Amygdala (tissue), 56 donors: ENCODE measurements at regions not wholly inside any gene's neighbourhood (a gene's known extent, or its start where the extent isn't known, plus 50 kb on each side); places are given as distances from the start of the nearest gene placed in this dataset.
"Not testable (repeated sequence)": the region's sequence is repeated elsewhere in the genome, so short reads cannot be mapped to it uniquely, and the experiment has no call there.

Experiments used
- DNase-seq, 56 donors: peaks; one replicate each; lab custom pipeline; 2025; lab: John Stamatoyannopoulos, UW

GRCh38 chr15:58321034-58321433 lies 110.8 kb upstream of the LIPC start:
- DNase-seq: no peak

- DNase-seq: no peak
Observed at GRCh38 chr15:58322253-58322652, 109.5 kb upstream of the LIPC start.

GRCh38 chr15:58323321-58323720 lies 108.5 kb upstream of the LIPC start:
- not testable (repeated sequence) for DNase-seq

GRCh38 chr15:58324533-58324932 lies 107.3 kb upstream of the LIPC start:
- DNase-seq: no peak

GRCh38 chr15:58327958-58328357 lies 103.8 kb upstream of the LIPC start:
- DNase-seq: no peak

GRCh38 chr15:58329211-58329610 lies 102.6 kb upstream of the LIPC start:
- no peak for DNase-seq

GRCh38 chr15:58329781-58330671 lies 101.8 kb upstream of the LIPC start:
- DNase-seq: no peak

- DNase-seq: no peak
Observed at GRCh38 chr15:58330741-58331559, 100.8 kb upstream of the LIPC start.

- DNase-seq: peak in 1 of 56 donors; percentile 55
Observed at GRCh38 chr15:58331560-58331912, 100.3 kb upstream of the LIPC start.

GRCh38 chr15:58331913-58332675 lies 99.7 kb upstream of the LIPC start:
- DNase-seq: peak in 55 of 56 donors; percentile 31 to 96 (median 77)

GRCh38 chr15:58332676-58333400 lies 99.0 kb upstream of the LIPC start:
- DNase-seq: no peak

GRCh38 chr15:58334803-58335202 lies 97.0 kb upstream of the LIPC start:
- no peak for DNase-seq

GRCh38 chr15:58336161-58336560 lies 95.6 kb upstream of the LIPC start:
- DNase-seq: no peak

GRCh38 chr15:58340176-58340575 lies 91.6 kb upstream of the LIPC start:
- DNase-seq: no peak

- no peak for DNase-seq
Observed at GRCh38 chr15:58342508-58342907, 89.3 kb upstream of the LIPC start.

GRCh38 chr15:58344213-58345070 lies 87.3 kb upstream of the LIPC start:
- no peak for DNase-seq

- no peak for DNase-seq
Observed at GRCh38 chr15:58346361-58346760, 85.4 kb upstream of the LIPC start.

GRCh38 chr15:58348095-58348812 lies 83.5 kb upstream of the LIPC start:
- DNase-seq: no peak
